HG03103 (cell line): ENCODE measurements at regions not wholly inside any gene's neighbourhood (a gene's known extent, or its start where the extent isn't known, plus 50 kb on each side); places are given as distances from the start of the nearest gene placed in this dataset.
A peak's percentile ranks its signal among the peaks of the same experiment; 100 is the strongest.

ENCODE experiments used
- ATAC-seq: cut with Tn5 transposase; IDR thresholded peaks from one replicate; pipeline ENCODE4 v1.9.1; 2021; ENCODE audit warnings: low read depth; ENCODE audit not compliant: unreplicated experiment

DNA sequence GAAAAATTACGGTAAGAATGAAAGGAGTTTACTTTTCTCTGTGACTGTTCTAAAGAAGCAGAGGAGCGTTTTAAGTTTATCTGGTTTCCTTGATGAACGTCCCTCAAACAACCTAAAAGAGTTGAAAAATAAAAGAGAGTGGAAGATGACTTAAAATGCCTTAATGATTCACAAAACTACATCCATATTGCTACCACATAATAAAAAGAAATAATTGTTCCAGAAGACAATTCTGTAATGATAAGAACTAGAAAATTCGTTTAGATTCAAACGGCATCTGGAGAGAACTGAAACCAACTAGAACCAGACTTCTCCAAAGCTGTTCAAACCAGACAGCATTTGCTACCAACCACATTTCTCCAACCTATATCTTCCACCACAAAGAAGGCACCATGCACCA lies 68.1 kb downstream of the TEKT4 start:
- no peak for ATAC-seq

DNA sequence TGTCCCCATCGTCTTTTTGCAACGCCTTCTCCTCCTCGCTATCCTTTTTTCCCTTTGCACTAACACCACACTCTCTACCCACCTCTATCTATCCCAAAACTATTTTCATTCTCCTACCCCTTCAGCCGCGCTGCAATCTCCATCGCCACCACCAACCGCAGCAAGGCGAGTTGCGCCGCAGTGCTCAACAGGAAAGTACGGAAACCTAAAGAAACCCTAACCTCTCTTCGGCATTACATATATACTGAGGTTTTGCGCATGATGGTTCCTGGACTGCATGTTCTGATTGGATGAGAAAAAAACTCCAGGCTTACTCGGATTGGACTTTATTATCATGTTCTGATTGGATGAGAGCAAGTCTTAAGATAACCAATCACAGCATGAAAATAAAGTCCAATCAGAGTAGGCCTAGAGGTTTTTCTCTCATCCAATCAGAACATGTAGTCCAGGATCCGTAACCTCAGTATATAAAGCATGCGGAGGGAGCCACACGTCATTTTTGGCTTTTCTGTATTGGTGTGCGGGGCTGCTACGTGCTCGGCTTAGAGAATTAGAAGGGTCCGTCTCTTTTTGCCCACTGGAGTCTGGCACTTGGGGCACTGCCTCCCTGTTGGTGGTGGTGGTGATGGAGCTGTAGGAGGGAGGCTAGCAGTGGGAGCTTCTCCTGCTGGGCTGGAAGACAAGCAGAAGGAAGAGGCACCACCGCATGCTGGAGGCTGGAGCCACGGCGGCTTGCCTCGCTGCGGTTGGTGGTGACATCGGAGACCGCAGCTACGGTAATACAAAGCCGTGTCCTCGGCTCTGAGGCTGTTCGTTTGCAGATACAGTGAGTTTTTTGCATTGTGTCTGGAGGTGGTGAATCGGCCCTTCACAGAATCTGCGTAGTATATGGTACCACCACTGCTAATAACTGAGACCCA lies 76.1 kb downstream of the TEKT4 start:
- no peak for ATAC-seq

DNA sequence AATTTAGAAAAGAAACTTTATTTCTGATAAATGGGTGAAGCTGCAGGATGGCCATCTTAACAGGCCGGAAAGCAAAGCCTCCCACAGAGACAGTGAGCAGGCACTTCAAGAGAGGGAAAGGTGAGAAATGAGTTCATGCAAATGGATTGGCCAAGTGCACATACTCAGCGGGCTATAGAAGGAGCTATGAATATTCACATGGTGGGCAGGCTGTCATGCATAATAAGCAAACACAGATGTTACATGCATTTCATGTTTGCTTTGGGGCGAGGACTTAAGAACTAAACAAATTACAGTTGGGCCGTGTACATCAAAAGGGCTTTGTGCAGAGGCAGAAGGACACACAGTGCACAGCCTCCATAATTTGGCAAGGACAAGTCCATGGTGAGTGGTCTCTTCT lies 69.8 kb upstream of the MAL start:
- ATAC-seq: no peak

DNA sequence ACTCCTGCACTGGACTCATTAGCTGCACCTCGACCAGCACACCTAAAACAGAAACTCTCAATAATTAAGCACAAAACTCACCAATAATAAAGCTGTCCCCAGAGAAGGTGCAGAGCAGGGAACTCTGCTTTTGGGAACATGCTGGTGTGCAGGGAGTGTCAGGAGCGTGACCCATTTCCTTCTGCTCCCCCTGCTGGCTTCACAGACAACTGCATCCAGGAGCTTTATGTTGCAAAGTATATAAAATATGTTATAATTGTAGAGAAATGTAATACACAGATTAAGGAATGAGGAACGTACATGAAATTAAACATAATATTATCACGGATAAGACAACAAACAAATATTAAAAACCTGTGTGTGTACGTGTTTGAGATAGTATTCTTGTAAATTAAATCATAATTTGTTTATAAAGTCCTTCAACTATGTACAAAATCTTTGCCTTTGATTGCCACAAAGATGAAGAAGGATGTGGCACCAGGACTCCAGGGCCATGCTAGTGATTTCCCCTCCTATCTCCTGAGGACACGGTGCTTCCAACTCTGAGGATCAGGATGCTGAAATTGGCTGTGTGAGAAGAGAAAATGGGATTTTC lies 68.6 kb upstream of the MAL start:
- ATAC-seq: peak; percentile 73

DNA sequence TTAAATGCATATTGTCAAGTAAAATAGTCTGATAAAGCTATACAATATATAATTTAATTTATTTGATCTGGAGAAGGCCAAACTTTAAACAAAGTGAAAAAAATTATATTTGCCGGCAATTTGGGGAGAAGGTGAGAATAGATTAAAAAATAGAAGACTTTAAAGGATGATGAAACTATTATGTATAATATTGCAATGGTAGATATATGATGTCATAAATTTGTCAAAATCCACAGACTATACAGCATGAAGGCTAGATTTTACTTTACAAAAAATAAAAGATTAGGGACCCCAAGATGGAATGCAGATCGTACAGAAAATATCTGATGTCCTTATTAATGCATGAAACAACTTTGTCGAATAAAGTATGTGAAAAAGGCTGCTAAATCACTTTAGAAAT lies 67.3 kb upstream of the MAL start:
- no peak for ATAC-seq

DNA sequence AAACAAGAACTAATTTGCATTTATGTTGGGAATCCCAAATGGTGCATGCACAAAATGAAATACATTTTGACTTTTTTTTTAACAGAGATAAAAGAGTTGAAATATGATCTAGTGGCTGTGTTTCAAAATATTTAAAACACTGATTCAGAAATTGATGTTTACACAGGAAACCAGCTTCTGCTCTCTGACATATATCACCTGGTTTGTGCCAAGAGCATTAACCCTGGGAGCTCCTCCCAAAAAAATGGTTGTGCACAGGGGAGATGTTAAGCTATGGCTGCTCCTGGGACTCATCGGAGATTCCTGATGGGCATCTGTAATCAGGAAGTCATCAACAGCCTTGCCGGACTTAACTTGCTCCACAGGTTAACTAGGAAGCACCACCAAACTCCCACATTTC lies 65.2 kb upstream of the MAL start:
- ATAC-seq: no peak

DNA sequence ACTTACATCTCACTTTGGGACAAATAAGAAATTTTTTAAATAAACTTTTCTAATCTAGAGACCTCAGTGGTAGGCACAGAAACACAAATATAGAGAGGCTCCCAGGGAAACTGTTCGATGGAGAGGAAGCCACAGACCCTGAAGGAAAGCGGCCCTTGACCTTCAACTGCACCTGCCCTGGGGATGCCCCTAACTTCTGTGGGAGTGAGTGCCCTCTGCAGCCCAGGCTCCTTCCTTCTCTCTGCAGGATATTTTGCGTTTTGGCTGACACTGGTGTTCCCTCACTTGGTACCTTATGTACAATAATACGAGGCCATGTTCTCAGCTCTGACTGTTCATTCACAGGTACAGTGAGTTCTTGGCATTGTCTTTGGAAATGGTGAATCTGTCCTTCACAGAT lies 64.8 kb upstream of the MAL start:
- ATAC-seq: no peak

DNA sequence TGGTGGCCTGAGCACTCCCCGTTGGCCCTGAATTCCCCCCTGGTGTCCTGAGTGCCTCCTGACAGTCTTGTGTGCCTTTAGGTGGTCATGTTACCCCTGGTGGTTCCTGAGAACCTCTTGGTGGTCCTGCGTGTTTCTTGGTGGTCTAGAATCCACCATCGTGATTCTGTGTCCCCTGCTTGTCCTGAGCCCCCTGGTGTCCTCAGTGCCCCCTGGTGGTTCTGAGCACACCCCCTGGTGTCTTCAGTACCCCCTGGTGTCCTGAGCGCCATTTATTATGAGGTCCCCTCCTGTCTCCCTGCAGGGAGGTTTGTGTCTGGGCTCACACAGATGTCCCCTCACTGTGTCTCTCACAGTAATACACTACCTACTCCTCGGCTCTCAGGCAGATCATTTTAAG lies 61.3 kb upstream of the MAL start:
- no peak for ATAC-seq

DNA sequence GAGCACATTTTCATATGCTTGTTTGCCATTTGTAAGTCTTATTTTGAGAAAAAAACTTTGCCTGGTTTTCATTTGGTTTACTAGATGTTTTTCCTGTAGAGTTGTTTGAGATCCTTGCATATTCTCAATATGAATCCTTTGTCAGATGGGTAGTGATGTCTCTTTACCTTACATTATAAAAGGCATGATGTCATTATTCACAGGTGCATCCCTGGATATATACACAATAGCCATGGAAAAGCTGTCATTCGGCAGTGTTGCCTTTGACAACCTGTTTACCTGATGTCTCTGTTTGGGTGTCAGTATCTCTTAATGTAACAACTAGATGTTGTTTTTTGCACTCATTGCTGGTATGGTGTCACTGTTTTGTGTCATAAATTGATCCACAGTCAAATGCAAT lies 58.8 kb upstream of the MAL start:
- no peak for ATAC-seq

DNA sequence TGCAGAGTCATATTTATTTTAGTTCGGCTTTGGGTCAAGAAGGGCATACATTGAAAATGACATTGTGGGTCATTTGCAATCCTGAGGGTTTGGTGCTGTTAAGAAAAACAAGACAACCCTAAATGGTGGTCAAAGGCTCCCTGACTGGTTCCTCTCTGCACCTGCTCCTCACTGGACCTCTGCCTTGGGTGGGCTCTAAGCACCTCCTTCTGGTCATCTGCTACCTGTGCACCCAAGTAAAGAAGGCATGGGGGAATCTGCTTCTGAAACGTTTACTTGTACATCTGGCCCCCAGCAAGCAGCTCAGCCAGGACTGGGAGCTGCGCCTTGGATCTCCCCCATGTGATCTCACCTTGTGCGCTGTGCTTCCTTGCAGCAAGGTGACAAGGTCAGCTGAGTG lies 55.2 kb upstream of the MAL start:
- ATAC-seq: no peak
